Neuron (in vitro differentiated cells): ENCODE measurements at regions not wholly inside any gene's neighbourhood (a gene's known extent, or its start where the extent isn't known, plus 50 kb on each side); places are given as distances from the start of the nearest gene placed in this dataset.

Source experiments
- H2AFZ ChIP-seq: one replicate; pipeline ENCODE4 v1.6.1; 2013; ENCODE audit warnings: low read depth, mild to moderate bottlenecking, inconsistent platforms, low read length, moderate library complexity
- H3K27me3 ChIP-seq: one replicate; pipeline ENCODE4 v1.6.1; 2013; ENCODE audit warnings: low read length; ENCODE audit not compliant: insufficient read depth
- H3K36me3 ChIP-seq: one replicate; pipeline ENCODE4 v1.6.1; 2013; ENCODE audit warnings: low read length; ENCODE audit not compliant: insufficient read depth
- H3K4me1 ChIP-seq: one replicate; pipeline ENCODE4 v1.6.1; 2013; ENCODE audit warnings: low read length; ENCODE audit not compliant: insufficient read depth
- H3K4me3 ChIP-seq: 2 replicates; pipeline ENCODE4 v1.5.1; 2013; ENCODE audit warnings: mild to moderate bottlenecking, low read length, moderate library complexity
- H3K9me3 ChIP-seq: one replicate; pipeline ENCODE4 v1.6.1; 2013; ENCODE audit warnings: low read length

DNA sequence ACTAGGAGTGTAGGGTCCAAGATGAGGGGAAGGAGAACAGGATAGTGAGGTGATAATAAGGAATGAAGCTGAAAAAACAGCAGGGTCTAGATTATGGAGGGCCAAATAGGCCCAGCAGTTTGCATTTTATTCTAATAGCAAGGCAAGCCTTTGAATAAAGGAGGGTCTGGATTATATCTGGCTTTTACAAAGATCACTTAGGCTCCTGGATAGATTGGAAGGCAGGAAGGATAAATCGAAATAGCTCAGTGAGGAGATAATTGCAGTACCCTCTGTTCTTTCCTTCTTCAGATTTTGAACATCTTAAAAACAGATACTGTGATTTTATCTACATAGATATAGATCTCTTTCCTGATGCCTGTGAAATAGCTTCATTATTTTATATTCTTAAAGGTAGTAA, 53.8 kb upstream of the PTGFR start:
- Histone ChIP-seq H3K4me1 (no peaks in the 10 kb centered on the region), H3K27me3 (no peaks in the 10 kb centered on the region), H2AFZ (no peak overlapping the region), H3K4me3 (no peak overlapping the region), H3K36me3 (no peaks in the 10 kb centered on the region), H3K9me3 (no peaks in the 10 kb centered on the region)

GRCh38 chr1:78437396-78437795, 53.4 kb upstream of the PTGFR start:
- Histone ChIP-seq H3K9me3 (no peaks in the 10 kb centered on the region), H3K4me1 (no peaks in the 10 kb centered on the region), H3K27me3 (no peaks in the 10 kb centered on the region), H2AFZ (no peak overlapping the region), H3K4me3 (no peak overlapping the region), H3K36me3 (no peaks in the 10 kb centered on the region)

DNA sequence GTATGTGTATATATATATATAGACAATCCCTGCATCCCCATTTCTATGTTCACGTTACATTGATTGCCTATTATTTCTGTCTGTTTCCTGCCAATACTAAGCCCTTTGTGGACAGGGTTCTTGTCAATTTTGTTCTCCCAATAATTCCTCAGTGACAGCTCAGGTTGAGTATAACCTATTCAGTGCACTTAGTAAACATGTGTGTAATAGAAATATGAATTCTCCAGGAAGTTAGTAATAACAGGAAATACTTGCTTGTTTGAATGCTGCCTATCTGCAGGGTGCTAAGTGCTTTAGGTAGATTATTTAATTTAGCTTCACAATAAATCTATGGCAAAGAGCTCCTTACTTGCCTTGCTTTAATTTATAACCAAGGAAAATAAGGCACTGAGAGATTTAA, 52.8 kb upstream of the PTGFR start:
- Histone ChIP-seq H3K4me3 (no peak overlapping the region), H3K36me3 (no peaks in the 10 kb centered on the region), H2AFZ (no peak overlapping the region), H3K27me3 (no peaks in the 10 kb centered on the region), H3K4me1 (no peaks in the 10 kb centered on the region), H3K9me3 (no peaks in the 10 kb centered on the region)

GRCh38 chr1:78440381-78440793, 50.4 kb upstream of the PTGFR start:
- Histone ChIP-seq H3K27me3 (no peaks in the 10 kb centered on the region), H3K4me1 (no peaks in the 10 kb centered on the region), H3K9me3 (no peaks in the 10 kb centered on the region), H3K36me3 (no peaks in the 10 kb centered on the region), H3K4me3 (no peak overlapping the region), H2AFZ (no peak overlapping the region)
